ENCODE measurements at regions not wholly inside any gene's neighbourhood (a gene's known extent, or its start where the extent isn't known, plus 50 kb on each side); places are given as distances from the start of the nearest gene placed in this dataset.

DNA sequence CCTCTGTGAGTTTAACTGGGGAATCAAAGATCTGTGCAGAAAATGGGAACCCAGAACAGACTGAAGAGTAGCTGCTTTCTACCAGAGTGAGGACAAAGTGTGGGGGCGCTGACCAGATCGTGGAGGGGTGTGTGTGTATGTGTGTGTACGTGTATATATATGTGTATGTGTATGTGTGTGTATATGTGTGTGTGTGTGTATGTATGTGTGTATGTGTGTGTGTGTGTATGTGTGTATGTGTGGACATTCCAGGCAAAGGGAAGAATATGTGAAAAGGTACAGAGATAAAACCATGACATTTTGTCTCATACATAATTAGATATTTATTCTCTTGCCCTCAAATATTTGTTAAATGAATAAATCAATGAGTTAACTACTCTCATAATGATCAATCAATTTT lies 54.9 kb upstream of the DPPA4 start:
- Mint-ChIP-seq H3K9me3 (no peaks in the 10 kb centered on the region), H3K27me3 (ENCODE audit: low read depth) (no peaks in the 10 kb centered on the region), H3K4me1 (peaks cover 6% of the 10 kb centered on the region), H3K36me3 (no peaks in the 10 kb centered on the region), H3K4me3 (no peak overlapping the region), H3K27ac (no peak overlapping the region)
- no peak for DNase-seq (ENCODE audit: low spot score in 2 of 2, unreplicated experiment in 2 of 2)
- TF ChIP-seq CTCF (IDR thresholded peaks at IDR 0.05; ENCODE audit: unreplicated experiment), result no peak

DNA sequence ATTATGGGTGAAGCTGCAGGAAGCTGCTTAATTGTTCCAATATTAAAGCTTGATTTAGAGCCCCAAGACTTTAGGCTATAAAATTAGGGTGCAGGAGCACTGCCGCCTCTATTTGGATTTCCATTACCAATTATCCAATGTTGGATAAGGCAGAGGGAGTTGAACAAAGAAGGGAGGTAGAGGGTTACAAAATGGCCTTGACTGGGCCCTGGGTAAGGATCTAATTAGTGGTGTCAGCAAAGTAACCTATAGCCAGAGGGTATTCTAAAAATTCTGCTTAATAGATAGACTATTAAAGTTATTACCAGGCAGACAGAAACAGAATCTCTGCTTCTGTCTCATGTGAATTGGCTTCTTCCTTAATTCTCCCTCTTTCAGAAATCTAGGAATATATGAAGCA lies 50.3 kb upstream of the DPPA4 start:
- Mint-ChIP-seq H3K9me3 (no peaks in the 10 kb centered on the region), H3K4me1 (no peaks in the 10 kb centered on the region), H3K36me3 (no peaks in the 10 kb centered on the region), H3K4me3 (no peak overlapping the region), H3K27me3 (ENCODE audit: low read depth) (no peaks in the 10 kb centered on the region), H3K27ac (no peak overlapping the region)
- TF ChIP-seq CTCF (IDR thresholded peaks at IDR 0.05; ENCODE audit: unreplicated experiment), result no peak
- no peak for DNase-seq (ENCODE audit: low spot score in 2 of 2, unreplicated experiment in 2 of 2)

DNA sequence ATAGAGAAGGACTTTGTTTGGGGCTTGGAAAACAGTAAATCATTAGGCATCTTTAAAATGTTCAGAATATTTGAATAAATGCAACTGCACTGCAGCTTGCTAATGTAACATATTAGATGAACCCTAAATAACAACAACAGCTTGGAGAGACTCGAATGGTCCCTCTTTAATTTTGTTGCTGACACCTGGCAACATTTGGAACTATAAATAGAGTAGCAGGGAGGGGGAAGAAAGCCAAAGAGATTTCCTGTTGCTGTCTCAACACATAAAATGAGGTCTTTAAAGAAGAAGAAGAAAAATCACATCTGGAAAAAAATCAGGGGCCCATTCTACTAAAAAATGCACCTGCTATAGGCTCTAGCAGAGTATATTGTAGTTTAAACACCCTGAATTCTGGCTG lies 49.9 kb upstream of the DPPA4 start:
- Mint-ChIP-seq H3K27me3 (ENCODE audit: low read depth) (no peaks in the 10 kb centered on the region), H3K36me3 (no peaks in the 10 kb centered on the region), H3K4me1 (peaks cover 4% of the 10 kb centered on the region), H3K9me3 (no peaks in the 10 kb centered on the region), H3K27ac (no peak overlapping the region), H3K4me3 (no peak overlapping the region)
- no peak for DNase-seq (ENCODE audit: low spot score in 2 of 2, unreplicated experiment in 2 of 2)
- TF ChIP-seq CTCF (IDR thresholded peaks at IDR 0.05; ENCODE audit: unreplicated experiment), result no peak
